Chondrocyte (in vitro differentiated cells): ENCODE measurements at regions not wholly inside any gene's neighbourhood (a gene's known extent, or its start where the extent isn't known, plus 50 kb on each side); places are given as distances from the start of the nearest gene placed in this dataset.
"Not testable (repeated sequence)": the region's sequence is repeated elsewhere in the genome, so short reads cannot be mapped to it uniquely, and the experiment has no call there.

Experiments
- DNase-seq: peaks from one replicate; pipeline ENCODE4 v3.0.0; 2021; ENCODE audit warnings: mixed read lengths, low spot score
- H3K27ac Mint-ChIP-seq: one replicate; pipeline ENCODE4 v1.8.0; 2021; ENCODE audit warnings: mild to moderate bottlenecking, moderate library complexity, mixed read lengths; ENCODE audit not compliant: unreplicated experiment
- H3K27me3 Mint-ChIP-seq: 2 replicates; pipeline ENCODE4 v1.8.0; 2021; ENCODE audit warnings: low read depth, mixed read lengths
- H3K36me3 Mint-ChIP-seq: 2 replicates; pipeline ENCODE4 v1.8.0; 2021; ENCODE audit warnings: low read depth, mixed read lengths
- H3K4me1 Mint-ChIP-seq: 2 replicates; pipeline ENCODE4 v1.8.0; 2021; ENCODE audit warnings: low read depth, mild to moderate bottlenecking, mixed read lengths
- H3K4me3 Mint-ChIP-seq: one replicate; pipeline ENCODE4 v1.8.0; 2021; ENCODE audit warnings: mild to moderate bottlenecking, moderate library complexity, mixed read lengths; ENCODE audit not compliant: unreplicated experiment
- H3K9me3 Mint-ChIP-seq: 2 replicates; pipeline ENCODE4 v1.8.0; 2021; ENCODE audit warnings: low read depth, mixed read lengths
- CTCF ChIP-seq: fragments of 200-600 bp; sonication (generic); IDR thresholded peaks from 2 replicates; pipeline ENCODE4 v1.5.0; 2021; ENCODE audit warnings: antibody characterized with exemption, mild to moderate bottlenecking, moderate library complexity

GRCh38 chr6:144466716-144467115, 181.6 kb downstream of the UTRN start:
- no peak for DNase-seq
- no peak for TF ChIP-seq CTCF
- H3K4me3 Mint-ChIP-seq, result no peak overlapping the region
- H3K36me3 Mint-ChIP-seq, result peaks cover 33% of the 10 kb centered on the region
- peaks cover 14% of the 10 kb centered on the region for H3K4me1 Mint-ChIP-seq
- H3K27me3 Mint-ChIP-seq, result no peaks in the 10 kb centered on the region
- peak overlapping the region; percentile 47 for H3K27ac Mint-ChIP-seq
- no peaks in the 10 kb centered on the region for H3K9me3 Mint-ChIP-seq

- no peak overlapping the region for H3K4me3 Mint-ChIP-seq
- TF ChIP-seq CTCF, result no peak
- no peaks in the 10 kb centered on the region for H3K27me3 Mint-ChIP-seq
- H3K36me3 Mint-ChIP-seq, result peaks cover 31% of the 10 kb centered on the region
- DNase-seq, result no peak
- peaks cover 19% of the 10 kb centered on the region for H3K4me1 Mint-ChIP-seq
- peak overlapping the region; percentile 47 for H3K27ac Mint-ChIP-seq
- no peaks in the 10 kb centered on the region for H3K9me3 Mint-ChIP-seq
These were observed 182.1 kb downstream of the UTRN start for GRCh38 chr6:144467172-144467762.

GRCh38 chr6:144467921-144468320, 182.8 kb downstream of the UTRN start:
- no peak overlapping the region for H3K4me3 Mint-ChIP-seq
- peaks cover 19% of the 10 kb centered on the region for H3K4me1 Mint-ChIP-seq
- H3K27me3 Mint-ChIP-seq, result no peaks in the 10 kb centered on the region
- no peak for DNase-seq
- no peak for TF ChIP-seq CTCF
- no peaks in the 10 kb centered on the region for H3K9me3 Mint-ChIP-seq
- H3K36me3 Mint-ChIP-seq, result peaks cover 26% of the 10 kb centered on the region
- no peak overlapping the region for H3K27ac Mint-ChIP-seq

- Mint-ChIP-seq H3K36me3 (peaks cover 22% of the 10 kb centered on the region), H3K27ac (no peak overlapping the region), H3K4me3 (no peak overlapping the region), H3K4me1 (peaks cover 19% of the 10 kb centered on the region), H3K27me3 (no peaks in the 10 kb centered on the region), H3K9me3 (no peaks in the 10 kb centered on the region)
- TF ChIP-seq CTCF, result no peak
- no peak for DNase-seq
These were observed 183.6 kb downstream of the UTRN start for GRCh38 chr6:144468709-144469108.

- H3K36me3 Mint-ChIP-seq, result peaks cover 21% of the 10 kb centered on the region
- TF ChIP-seq CTCF, result no peak
- no peaks in the 10 kb centered on the region for H3K9me3 Mint-ChIP-seq
- no peak overlapping the region for H3K27ac Mint-ChIP-seq
- H3K4me1 Mint-ChIP-seq, result peaks cover 19% of the 10 kb centered on the region
- H3K27me3 Mint-ChIP-seq, result no peaks in the 10 kb centered on the region
- DNase-seq, result no peak
- H3K4me3 Mint-ChIP-seq, result no peak overlapping the region
These were observed 184.0 kb downstream of the UTRN start for GRCh38 chr6:144469144-144469575.

GRCh38 chr6:144470201-144470600, 185.1 kb downstream of the UTRN start:
- Mint-ChIP-seq H3K36me3 (peaks cover 23% of the 10 kb centered on the region), H3K4me1 (peaks cover 19% of the 10 kb centered on the region)
- H3K4me3 Mint-ChIP-seq, H3K9me3 Mint-ChIP-seq, H3K27me3 Mint-ChIP-seq, DNase-seq, H3K27ac Mint-ChIP-seq: not testable (repeated sequence)
